ENCODE measurements at regions not wholly inside any gene's neighbourhood (a gene's known extent, or its start where the extent isn't known, plus 50 kb on each side); places are given as distances from the start of the nearest gene placed in this dataset.

DNA sequence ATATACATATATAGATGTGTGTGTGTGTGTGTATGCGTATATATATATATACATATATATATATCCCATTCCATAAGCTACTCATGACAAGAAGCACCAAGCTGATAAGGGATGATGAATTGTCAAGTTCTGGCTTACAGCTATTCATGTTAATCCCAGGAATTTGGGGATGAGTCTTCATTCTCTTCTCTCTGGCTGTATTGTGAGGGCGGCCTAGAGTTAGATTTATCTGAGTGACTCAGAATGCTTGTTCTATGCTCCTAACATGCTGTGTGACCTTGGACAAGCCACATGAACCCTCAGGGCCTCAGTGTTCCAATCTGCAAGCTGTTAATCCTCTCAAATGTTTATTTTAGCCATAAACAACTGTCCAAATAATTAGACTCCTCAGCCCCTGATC is 749.0 kb downstream of the MED13L start:
- Histone ChIP-seq H3K9me2 (replicated peaks; ENCODE audit: low read depth, low read length) (no peaks in the 10 kb centered on the region), H3K36me3 (ENCODE audit: insufficient read depth, low read length) (no peaks in the 10 kb centered on the region), H3K79me2 (ENCODE audit: insufficient read depth, low read length) (no peaks in the 10 kb centered on the region), H3K4me3 (ENCODE audit: low read length, poor library complexity, severe bottlenecking) (no peak overlapping the region), H3K4me2 (ENCODE audit: low read depth, low read length, poor library complexity, severe bottlenecking) (no peak overlapping the region), H3K27me3 (ENCODE audit: insufficient read depth, low read length, poor library complexity, severe bottlenecking) (no peaks in the 10 kb centered on the region), H3K9me3 (ENCODE audit: insufficient read depth, low read depth, low read length) (no peaks in the 10 kb centered on the region), H3F3A (ENCODE audit: low read depth) (no peaks in the 10 kb centered on the region), H4K20me1 (ENCODE audit: insufficient read depth, low read length, poor library complexity, severe bottlenecking) (no peaks in the 10 kb centered on the region), H2AFZ (ENCODE audit: low read length) (no peak overlapping the region), H3K9ac (ENCODE audit: low read depth, low read length, poor library complexity, severe bottlenecking) (no peak overlapping the region), H3K4me1 (ENCODE audit: insufficient read depth, low read length, poor library complexity, severe bottlenecking) (no peaks in the 10 kb centered on the region)
- TF ChIP-seq, protein P1, sequence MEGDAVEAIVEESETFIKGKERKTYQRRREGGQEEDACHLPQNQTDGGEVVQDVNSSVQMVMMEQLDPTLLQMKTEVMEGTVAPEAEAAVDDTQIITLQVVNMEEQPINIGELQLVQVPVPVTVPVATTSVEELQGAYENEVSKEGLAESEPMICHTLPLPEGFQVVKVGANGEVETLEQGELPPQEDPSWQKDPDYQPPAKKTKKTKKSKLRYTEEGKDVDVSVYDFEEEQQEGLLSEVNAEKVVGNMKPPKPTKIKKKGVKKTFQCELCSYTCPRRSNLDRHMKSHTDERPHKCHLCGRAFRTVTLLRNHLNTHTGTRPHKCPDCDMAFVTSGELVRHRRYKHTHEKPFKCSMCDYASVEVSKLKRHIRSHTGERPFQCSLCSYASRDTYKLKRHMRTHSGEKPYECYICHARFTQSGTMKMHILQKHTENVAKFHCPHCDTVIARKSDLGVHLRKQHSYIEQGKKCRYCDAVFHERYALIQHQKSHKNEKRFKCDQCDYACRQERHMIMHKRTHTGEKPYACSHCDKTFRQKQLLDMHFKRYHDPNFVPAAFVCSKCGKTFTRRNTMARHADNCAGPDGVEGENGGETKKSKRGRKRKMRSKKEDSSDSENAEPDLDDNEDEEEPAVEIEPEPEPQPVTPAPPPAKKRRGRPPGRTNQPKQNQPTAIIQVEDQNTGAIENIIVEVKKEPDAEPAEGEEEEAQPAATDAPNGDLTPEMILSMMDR (conservative IDR thresholded peaks at IDR 0.05; ENCODE audit: low read length) = no peak
- no peak for TF ChIP-seq EZH2phosphoT487 (IDR thresholded peaks at IDR 0.05; ENCODE audit: borderline replicate concordance)

DNA sequence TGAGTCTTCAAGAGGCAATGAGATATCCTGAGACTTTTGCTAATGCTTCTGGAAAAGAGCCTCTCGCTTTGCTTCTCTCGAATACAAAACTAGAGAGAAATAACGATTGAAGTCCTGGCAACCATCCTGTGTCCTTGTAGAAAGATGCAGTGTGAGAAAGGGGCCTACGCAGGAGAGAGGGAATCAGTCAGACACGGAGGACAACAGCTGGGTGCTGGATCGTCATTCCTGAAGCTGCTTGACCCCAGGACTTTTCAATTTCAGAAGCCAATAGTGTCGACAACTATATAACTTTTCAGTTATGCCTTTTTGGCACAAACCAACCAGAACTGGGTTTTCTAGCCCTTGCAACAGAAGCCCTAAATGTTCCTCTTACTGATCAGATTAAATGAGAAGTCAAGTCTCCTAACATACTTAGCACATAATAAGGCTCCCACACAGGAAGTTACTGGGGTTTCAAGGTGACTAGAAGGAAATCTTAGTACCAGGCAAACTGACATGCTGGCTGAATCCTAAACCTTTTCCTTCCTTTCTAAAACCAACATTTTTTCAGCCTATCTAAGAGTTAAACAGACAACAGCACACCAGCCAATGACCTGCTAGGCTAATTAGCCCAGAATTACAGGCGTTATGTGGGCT is 755.6 kb downstream of the MED13L start:
- H3K36me3 ChIP-seq (ENCODE audit: insufficient read depth, low read length) = no peaks in the 10 kb centered on the region
- no peaks in the 10 kb centered on the region for H3F3A ChIP-seq (ENCODE audit: low read depth)
- no peaks in the 10 kb centered on the region for H3K9me2 ChIP-seq (replicated peaks; ENCODE audit: low read depth, low read length)
- H3K9me3 ChIP-seq (ENCODE audit: insufficient read depth, low read depth, low read length) = no peaks in the 10 kb centered on the region; the same call in 1 of the 2 replicates
- H3K4me1 ChIP-seq (ENCODE audit: insufficient read depth, low read length, poor library complexity, severe bottlenecking) = no peaks in the 10 kb centered on the region
- H4K20me1 ChIP-seq (ENCODE audit: insufficient read depth, low read length, poor library complexity, severe bottlenecking) = no peaks in the 10 kb centered on the region
- H2AFZ ChIP-seq (ENCODE audit: low read length) = no peak overlapping the region
- no peak overlapping the region for H3K4me2 ChIP-seq (ENCODE audit: low read depth, low read length, poor library complexity, severe bottlenecking)
- TF ChIP-seq, protein P1 (conservative IDR thresholded peaks at IDR 0.05; ENCODE audit: low read length) = no peak
- no peak for TF ChIP-seq EZH2phosphoT487 (IDR thresholded peaks at IDR 0.05; ENCODE audit: borderline replicate concordance)
- H3K27me3 ChIP-seq (ENCODE audit: insufficient read depth, low read length, poor library complexity, severe bottlenecking) = no peaks in the 10 kb centered on the region
- no peak overlapping the region for H3K4me3 ChIP-seq (ENCODE audit: low read length, poor library complexity, severe bottlenecking)
- no peaks in the 10 kb centered on the region for H3K79me2 ChIP-seq (ENCODE audit: insufficient read depth, low read length)
- no peak overlapping the region for H3K9ac ChIP-seq (ENCODE audit: low read depth, low read length, poor library complexity, severe bottlenecking)

DNA sequence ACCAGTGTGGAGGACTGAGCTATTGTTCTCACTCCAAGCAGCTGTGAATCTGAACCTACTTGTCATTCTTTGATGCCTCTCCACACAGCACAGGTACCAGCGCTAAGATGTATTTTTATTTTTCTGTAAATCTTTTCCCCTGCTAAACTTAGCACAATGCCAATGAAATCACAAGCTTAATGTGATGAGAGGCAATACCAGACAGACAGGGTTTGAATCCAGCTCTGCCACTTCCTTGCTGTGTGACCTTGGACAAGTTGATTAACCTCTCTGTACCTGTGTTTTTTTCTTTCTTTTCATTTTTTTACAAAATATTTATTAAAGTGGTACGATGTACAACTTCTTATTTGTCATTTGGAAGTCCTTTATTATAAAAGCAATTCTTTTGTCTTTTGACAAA is 757.6 kb downstream of the MED13L start:
- Histone ChIP-seq H3F3A (ENCODE audit: low read depth) (no peaks in the 10 kb centered on the region), H3K79me2 (ENCODE audit: insufficient read depth, low read length) (no peaks in the 10 kb centered on the region), H3K4me3 (ENCODE audit: low read length, poor library complexity, severe bottlenecking) (no peak overlapping the region), H3K4me1 (ENCODE audit: insufficient read depth, low read length, poor library complexity, severe bottlenecking) (no peaks in the 10 kb centered on the region), H3K9me3 (ENCODE audit: insufficient read depth, low read depth, low read length) (peaks cover 3% of the 10 kb centered on the region; the same call in 1 of the 2 replicates), H4K20me1 (ENCODE audit: insufficient read depth, low read length, poor library complexity, severe bottlenecking) (no peaks in the 10 kb centered on the region), H3K36me3 (ENCODE audit: insufficient read depth, low read length) (no peaks in the 10 kb centered on the region), H2AFZ (ENCODE audit: low read length) (no peak overlapping the region), H3K9ac (ENCODE audit: low read depth, low read length, poor library complexity, severe bottlenecking) (no peak overlapping the region), H3K27me3 (ENCODE audit: insufficient read depth, low read length, poor library complexity, severe bottlenecking) (no peaks in the 10 kb centered on the region), H3K4me2 (ENCODE audit: low read depth, low read length, poor library complexity, severe bottlenecking) (no peak overlapping the region), H3K9me2 (replicated peaks; ENCODE audit: low read depth, low read length) (no peaks in the 10 kb centered on the region)
- TF ChIP-seq EZH2phosphoT487 (IDR thresholded peaks at IDR 0.05; ENCODE audit: borderline replicate concordance) = no peak
- TF ChIP-seq, protein P1 (conservative IDR thresholded peaks at IDR 0.05; ENCODE audit: low read length) = no peak

Data from Loucy (cell line).